Myocyte (in vitro differentiated cells): ENCODE measurements at regions not wholly inside any gene's neighbourhood (a gene's known extent, or its start where the extent isn't known, plus 50 kb on each side); places are given as distances from the start of the nearest gene placed in this dataset.

ENCODE experiments used
- DNase-seq: peaks from one replicate; pipeline ENCODE4 v3.0.0-alpha.2; 2012; ENCODE audit warnings: low read depth

DNA sequence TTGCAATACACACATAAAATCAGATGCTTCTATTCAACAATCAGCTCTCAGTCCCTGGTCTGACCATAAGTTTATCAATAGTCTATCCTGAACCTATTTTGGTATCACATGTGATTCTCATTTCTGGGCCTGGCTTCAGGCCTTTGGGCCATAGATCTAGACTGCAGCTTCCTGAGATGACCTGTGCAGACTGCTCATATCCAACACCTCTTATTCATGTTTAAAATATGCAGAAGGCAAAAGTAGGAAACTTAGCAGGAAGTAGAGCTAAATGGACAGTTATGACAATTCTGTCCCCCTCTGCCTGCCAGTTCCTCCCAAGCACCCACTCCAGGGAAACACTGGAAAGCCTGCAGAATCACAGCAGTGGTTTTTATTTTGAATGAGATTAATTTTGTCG lies 53.3 kb downstream of the C7orf25 start:
- DNase-seq: no peak

DNA sequence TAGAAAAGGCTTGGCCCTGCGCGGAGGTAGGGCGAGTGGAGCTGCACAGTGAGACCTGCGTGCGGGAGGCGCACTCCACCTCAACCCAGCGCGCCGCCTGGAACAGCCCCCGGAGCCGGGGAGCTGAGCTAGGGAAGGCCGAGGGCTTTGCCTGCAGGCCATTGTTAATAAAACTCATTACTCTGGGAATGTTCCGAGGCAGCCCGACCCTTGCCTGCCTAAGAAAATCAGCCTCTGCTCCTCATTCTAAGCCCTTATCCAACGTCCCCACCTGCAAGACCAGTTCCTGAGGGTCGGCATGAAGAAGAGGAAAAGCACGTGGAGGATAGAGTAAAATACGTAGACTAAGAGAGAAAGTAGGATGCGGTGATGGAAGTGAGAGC lies 55.3 kb downstream of the C7orf25 start:
- no peak for DNase-seq

DNA sequence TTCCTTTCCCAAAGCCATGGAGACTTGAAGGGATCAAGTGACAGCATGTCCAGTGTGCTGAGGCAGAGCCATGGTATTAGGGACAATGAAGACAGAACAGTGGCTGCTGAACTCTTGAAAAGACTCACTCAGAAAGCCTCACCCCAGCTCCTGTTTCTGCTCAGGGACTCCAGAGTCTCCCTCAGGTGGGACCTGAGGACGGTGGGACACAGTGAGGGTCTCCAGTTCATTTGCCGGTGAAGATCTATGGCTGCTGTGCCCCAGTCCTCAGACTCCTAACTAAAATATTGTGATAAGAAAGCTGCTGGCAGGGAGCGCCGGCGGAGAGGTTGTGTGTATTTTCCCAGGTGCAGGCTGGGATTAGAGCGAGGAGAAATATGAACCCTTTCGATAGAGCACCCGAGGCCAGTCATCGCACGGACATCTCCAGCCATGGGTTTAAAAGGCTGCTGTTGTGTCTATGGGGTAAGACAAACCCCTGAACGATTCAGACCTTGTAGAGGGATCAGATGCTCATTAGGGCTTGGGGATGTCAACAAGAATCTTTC lies 57.2 kb downstream of the C7orf25 start:
- no peak for DNase-seq

DNA sequence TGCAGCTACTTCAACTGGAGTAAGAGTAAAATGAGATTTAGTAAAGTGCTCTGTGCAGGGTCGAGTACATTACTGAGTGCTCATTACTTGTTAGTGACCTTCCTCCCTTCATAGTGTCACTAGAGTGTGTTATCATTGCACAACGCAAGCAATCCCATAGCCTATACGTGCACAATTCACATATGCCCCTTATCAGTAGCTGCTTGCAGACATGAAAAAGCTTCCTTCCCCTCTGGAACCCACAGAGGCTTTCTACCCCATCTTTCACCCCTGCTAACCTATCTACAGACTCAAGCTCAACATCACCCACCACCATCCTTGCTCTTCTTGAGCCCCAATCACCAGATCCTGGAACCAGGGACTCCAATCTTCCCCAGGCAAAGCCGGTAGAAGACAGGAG lies 59.3 kb downstream of the C7orf25 start:
- DNase-seq: no peak

DNA sequence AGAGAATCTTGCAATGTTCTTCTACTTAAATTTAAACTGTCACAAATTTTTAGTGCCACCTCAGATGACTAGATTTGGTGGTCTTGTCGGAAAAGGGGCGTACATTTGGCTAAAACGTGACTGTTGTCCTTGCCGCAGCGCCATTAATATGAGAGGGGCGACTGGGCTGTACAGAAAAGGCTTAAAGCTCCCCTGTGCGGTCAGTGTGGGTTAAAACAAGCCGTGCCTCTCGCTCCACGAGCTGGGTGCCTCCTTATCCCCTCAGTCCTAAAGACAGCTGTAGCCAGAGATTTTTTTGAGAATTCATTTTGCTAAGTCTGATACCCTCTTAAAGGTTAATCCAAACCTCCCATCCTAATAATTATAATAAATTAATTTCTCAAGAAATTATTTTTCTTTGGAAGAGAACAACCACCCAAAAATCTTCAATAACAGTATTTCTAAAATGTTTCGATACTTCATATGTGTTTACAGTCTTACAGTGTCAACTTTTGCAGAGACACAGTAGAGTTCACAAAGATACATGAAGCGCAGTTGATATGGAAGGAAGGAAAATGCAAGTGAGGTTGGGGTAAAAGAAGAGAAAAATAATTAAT lies 68.6 kb downstream of the C7orf25 start:
- DNase-seq: peak; percentile 74

DNA sequence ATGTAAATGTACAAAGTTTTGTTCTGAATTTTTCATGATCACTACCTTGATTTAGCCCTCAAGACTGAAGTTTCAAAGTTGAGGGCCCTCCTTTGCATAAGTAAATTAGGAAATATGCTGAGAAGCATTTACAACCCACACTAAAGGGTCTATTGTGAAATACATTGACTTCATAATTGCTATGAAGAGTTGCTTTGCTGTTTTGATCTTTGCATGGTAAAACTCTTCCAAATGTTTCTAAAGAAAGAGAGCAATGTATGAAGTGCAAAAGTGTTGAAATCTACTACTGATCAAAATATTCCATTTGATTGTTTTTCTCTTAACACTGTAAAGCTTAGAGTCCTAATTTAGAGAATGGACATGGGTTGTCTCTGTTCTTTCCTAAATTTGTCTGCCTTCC lies 77.2 kb downstream of the C7orf25 start:
- no peak for DNase-seq

DNA sequence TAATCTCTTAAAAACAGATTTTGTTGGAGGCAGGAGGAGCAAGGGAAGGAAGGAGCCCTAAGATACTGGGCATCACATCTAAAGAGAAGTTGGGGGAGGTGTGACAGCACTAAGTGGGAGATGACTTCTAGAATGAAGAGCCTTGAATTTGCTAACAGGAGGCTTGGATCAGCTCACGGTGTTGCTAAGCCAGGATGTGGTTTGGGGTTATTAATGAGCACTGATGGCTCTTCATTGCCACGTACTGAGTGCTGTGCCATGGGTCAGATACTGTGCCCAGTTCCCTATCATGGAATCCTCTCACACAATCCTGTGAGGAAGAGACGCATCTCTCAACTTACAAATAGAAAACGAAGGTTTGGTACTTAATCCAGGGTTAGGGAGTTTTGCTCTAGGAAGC lies 78.5 kb downstream of the C7orf25 start:
- DNase-seq: no peak

DNA sequence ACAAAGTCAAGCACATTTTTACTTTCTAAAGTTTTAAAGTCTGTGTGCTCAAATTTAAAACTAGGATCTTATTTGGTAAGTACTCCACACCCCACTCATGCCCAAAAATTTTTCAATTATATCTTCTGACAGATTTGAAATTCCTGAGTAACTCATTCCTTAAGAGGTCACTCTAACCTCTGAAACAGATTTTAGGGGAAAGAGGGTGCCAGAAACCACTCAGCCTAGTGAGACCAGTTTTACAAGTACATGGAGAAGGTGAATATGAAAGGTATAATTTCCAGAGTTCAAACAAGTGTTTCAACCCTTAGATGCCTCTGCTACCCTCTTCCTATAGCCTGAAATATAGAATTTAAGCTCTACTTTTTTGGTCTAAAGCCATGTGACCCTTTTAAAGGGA lies 79.2 kb downstream of the C7orf25 start:
- DNase-seq: no peak

DNA sequence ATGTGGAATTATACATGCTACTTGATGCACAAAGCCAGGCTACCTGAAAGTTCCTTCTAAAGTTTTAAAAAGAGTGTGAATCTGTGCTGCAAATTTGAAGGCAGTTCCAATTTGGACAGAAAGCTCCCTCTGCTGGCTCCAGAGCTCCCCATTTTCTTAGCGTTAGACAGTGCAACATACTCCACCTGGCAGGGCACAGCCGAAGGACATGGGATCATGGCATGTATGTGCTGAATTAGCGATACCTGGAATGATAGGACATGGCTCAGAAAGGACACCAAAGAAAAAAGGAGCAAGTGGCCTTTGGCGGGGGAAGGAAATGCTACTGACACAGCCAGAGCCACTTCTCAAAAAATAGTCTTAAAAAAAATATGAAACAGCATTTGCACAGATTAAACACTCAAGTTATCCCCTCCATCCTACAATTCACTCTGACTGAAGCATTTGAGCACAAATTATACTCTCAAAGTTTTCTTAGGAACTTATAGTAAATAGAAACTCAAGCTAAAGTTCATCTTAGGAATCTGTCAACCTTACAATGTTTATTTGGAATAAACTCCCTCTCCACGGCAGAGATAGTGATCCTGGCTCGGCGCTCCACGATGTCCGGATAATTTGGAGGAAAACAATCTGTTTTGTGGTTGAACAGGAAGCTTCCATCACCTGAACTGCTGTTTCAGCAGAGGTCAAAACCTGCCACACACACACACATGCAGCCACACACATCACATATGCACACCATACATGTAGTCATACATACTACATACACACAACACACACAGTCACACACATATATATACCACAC lies 80.0 kb downstream of the C7orf25 start:
- peak; percentile 58 for DNase-seq

DNA sequence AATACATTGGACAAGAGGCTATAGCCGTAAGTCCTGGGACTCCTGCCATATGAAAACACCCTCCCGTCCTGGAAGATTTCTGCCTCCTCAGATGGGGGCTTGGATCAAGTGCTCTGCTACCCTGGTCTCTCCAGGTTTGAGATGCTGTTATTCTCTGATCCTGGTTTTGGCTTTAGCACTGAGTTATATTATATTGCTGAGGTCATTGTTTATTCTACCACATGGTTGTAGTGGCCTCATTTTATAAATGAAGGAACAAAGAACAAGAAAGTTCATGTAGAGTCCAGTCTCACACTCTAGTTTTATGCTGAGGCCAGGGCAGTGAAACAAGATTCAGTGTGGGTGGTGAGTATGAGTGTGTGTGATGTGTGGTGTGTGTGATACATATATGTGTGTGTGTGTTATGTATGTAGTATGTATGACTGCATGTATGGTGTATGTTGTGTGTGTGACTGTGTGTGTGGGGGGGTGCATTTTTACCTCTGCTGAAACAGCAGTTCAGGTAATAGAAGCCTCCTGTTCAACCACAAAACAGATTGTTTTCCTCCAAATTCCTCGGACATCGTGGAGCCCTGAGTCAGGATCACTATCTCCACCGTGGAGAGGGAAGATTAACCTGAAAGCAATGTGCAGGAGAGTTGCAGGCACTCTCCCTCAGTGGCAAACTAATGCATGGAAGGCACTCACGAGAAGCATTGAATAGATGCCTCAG lies 80.7 kb downstream of the C7orf25 start:
- DNase-seq: no peak

DNA sequence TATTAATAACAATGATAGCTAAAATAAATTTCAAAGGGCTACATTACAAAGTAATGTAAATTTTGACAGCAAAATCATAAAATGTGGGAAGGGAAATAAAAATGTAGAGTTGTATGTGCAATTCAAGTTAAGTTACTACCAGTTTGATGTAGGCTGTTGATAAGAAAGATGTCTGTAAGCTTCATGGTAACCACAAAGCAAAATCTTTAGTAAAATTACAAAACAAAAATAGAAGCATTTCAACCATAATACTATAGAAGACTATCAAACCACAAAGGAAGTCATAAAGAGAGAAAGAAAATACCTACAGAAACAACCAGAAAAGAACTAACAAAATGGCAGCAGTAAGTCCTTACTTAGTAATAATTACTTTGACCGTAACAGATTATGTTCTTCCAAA lies 99.1 kb downstream of the C7orf25 start:
- no peak for DNase-seq

DNA sequence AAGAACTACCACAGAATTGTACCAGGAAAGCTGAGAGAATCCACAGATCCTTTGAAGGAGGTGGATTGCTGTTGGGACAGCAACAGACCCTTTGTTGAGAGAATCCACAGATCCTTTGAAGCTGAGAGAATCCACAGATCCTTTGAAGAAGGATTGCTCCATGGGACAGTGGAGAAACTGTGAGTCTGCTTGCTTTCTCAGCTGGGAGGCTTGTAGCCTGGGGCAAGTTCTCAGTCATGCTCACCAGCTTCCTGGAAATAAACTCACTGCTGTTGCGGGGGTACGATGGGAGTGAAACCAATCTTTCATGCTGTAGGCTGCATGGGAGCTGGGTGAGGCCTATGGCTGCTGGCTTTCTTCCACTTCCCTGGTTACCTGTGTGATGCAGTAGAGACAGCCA lies 106.3 kb downstream of the C7orf25 start:
- DNase-seq: no peak

DNA sequence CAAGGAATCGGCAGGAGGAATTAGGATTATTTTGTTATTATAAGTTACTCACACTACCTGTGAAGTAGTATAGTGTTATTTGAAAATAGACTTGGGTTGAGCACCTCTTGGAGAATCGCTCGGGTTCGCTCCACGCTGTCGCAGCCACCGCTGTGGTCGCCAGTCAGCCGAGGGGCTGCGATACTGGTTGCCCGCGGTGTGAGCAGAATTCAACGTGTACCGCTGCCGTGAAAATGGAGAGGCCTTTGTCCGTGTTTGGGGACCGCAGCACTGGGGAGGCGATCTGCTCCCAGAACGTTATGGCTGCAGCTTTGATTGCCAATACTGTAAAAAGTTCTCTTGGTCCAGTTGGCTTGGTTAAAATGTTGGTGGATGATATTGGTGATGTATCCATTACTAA lies 117.2 kb downstream of the C7orf25 start:
- DNase-seq: no peak

DNA sequence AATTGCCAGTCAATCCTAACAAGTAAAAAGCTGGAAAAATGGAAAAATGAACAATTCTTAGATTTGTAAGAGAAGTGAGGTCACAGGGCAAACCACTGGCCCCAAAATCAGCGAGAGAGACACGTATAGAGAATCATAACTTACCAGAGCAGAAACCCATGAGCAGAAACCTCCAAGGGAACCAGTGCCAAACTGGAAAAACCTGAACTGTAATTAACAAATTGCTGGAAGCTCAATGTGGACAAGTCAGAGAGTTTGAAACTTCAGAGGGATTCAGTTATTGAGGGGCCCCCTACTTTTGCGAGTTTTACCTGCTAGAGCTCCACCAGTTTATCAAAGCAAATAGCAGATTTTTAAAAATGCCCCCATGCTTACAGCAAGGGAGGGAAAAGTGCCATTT lies 119.0 kb downstream of the C7orf25 start:
- no peak for DNase-seq

DNA sequence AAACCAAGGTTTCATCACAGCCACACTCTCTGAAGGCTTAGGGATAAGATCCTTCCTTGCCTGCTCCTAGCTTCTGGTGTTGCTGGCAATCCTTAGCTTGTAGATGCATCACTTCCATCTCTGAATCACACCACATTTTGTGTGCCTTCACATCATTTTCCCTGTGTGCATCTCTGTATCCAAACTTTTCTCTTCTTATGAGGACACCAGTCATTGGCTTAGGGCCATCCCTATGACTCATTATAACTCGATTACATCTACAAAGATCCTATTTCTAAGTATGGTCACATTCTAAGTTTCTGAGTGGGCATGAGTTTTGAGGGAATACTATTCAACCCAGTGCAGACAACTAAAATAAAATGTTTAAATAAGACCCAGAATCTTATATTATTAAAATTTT lies 121.7 kb downstream of the C7orf25 start:
- peak; percentile 8 for DNase-seq

DNA sequence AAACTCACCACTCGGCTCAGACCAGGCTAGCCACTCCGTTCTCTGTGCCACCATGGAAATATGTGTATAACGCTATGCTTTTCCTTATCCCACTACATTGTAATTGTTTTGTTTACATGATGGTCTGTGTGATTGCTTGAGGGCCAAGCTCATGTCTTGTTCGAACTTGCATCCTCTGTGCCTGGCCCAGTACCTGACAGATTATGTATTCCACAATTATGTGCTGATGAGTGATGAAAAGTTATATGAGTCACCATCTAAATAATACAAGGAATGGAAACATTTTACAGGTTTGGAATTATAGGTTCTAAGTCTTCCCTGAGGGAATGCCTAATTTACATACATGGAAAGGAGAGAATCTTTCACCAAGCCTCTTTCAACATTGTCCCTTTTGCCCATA lies 137.4 kb downstream of the C7orf25 start:
- no peak for DNase-seq

DNA sequence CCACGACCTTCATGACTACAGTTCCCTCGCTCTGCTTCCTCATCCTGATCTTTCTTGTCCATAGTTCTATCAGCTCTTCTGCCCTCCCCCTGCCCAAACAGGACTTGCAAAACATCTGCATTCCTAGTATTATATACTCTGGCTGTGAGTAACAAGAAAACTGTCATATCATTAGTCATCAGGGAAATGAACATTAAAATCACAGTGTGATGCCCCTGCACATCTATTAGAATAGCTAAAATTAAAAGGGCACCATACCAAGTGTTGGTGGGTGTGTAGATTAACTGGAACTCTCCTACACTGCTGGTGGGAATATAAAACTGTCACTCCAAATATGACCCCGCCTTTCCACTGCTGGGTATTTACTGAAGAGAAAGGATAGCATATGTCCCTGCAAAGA lies 141.8 kb downstream of the C7orf25 start:
- DNase-seq: no peak

DNA sequence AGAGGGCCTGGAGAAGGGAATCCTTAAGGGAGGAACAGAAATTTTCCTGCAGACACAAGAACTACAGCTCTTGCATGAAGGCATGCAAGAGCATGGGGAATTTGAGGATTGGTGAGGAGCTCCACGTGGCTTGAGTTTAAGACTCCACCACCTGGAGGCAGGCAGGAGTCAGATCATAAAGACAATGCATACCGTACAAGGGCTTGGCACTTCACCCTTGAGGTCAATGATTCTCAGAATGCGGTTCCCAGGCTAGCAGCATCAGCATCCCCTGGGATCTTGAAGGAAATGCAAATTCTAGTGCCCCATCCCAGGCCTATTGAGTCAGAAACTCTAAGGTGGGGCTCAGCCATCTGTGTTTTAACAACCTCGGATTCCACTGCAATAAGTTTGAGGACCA lies 143.8 kb downstream of the C7orf25 start:
- no peak for DNase-seq

DNA sequence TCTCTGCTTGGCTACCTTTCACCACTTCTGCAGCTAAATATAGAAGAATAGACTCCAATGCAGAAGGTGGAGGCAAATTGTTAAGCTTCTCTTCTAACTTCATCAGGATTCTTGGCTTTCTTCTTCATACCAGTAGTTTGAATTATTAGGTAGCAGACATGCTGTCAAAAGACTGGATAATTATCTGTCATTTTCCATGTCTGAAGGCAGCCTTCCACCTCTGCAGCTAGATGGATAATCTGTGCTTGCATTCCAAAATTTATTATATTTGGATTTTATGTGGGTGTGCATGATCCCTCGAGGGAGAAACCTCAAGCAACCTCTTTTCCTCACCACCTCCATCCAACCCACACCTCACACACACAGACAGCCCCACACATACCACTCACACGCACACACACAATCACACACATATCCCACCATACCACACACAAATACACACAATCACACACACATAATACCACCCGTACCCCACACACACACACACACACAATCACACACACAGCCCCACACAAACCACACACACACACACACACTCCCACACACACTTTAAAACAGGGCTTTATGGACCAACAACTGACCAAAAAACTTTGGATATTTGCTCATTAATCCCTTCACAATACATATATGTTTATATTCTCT lies 145.0 kb downstream of the C7orf25 start:
- DNase-seq: no peak

DNA sequence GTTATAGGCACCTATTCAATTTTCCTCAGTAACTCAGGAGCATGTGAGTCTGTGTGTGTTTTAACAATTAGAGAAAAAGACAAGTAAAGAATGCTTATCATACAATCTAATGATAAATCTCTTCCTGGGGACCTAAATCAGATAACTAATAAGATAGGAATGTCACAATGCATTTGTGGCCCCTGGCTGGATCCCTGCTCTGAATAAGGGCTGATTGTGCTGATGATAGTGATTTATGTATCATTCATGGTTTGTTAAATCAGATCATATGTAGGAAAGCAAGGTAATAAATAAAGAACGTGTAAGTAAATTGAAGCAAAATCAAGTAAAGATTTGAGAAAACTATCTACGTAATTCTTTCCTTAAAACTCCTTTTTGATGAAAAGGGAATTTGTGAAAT lies 145.9 kb downstream of the C7orf25 start:
- no peak for DNase-seq

DNA sequence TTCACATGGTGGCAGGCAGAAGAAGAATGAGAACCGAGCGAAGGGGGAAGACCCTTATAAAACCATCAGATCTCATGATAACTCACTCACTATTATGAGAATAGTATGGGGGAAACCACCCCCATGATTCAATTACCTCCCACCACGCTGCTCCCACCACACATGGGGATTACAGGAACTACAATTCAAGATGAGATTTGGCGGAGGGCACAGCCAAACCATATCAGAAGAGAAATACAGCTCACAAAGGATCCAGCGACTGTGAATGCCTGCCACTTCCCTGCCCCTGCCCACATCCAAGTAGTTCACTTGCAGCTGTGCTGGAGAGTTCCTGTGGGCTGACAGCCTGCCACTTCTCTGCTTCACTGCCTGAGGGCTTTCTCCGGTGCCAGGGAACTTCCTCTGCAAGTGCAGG lies 148.7 kb downstream of the C7orf25 start:
- DNase-seq: peak; percentile 27

DNA sequence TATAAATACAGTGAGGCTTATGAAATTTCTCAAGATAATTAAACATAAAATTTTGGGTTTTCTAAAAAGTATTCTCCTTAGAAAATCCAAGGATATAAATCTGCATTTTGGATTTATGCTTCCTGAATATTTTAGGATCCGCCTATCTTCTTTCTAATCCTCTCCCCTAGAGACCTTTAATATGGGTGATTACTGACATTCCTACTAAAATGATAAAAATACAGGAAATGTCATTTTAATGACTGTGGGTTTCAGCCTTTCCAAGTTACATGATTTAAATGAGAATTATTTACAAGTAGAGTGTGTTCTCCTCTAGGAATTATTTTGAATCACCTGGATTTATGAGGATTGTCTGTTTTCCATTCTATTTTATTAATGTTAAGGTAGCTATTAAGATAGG lies 150.4 kb downstream of the C7orf25 start:
- DNase-seq: no peak
